Peyer's patch (tissue), 4 donors: ENCODE measurements at regions not wholly inside any gene's neighbourhood (a gene's known extent, or its start where the extent isn't known, plus 50 kb on each side); places are given as distances from the start of the nearest gene placed in this dataset.

Experiments
- POLR2A ChIP-seq, 2 donors: fragments of 450-650 bp; IDR thresholded peaks; one replicate each; pipeline ENCODE4 v1.5.1; 2017; ENCODE audit warnings: antibody characterized with exemption in 2 of 2, mild to moderate bottlenecking in 2 of 2, moderate library complexity in 2 of 2
- TF ChIP-seq, protein P1 (sequence below), 6 experiments: fragments of 450-650 bp in 4 of 6; fragments of 200-600 bp in 2 of 6; sonication (generic) in 1 of 6; IDR thresholded peaks; one replicate each; pipeline ENCODE4 v1.5.1; 2017 to 2019; ENCODE audit warnings: antibody characterized with exemption in 6 of 6, mild to moderate bottlenecking in 3 of 6, moderate library complexity in 1 of 6

DNA sequence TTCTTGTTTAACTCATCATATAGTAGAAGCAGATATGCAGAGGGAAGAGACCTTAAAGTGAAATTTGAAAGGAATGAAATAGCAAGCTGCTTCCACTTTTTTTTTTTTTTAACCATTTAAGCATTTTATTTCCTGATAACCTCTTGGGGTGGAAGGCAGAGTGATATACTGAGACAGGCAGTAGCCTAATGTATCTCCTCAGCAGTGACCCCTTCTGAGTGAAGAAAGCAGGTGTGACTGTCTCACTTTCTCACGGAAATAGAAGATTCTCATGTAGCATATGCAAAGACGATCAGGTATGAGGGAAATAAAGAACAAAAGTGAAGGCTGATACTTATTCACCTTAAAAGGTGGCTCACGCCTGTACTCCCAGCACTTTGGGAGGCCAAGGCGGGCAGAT, 187.1 kb upstream of the STXBP5 start:
- no peak for TF ChIP-seq POLR2A (IDR thresholded peaks at IDR 0.05)
- TF ChIP-seq, protein P1, sequence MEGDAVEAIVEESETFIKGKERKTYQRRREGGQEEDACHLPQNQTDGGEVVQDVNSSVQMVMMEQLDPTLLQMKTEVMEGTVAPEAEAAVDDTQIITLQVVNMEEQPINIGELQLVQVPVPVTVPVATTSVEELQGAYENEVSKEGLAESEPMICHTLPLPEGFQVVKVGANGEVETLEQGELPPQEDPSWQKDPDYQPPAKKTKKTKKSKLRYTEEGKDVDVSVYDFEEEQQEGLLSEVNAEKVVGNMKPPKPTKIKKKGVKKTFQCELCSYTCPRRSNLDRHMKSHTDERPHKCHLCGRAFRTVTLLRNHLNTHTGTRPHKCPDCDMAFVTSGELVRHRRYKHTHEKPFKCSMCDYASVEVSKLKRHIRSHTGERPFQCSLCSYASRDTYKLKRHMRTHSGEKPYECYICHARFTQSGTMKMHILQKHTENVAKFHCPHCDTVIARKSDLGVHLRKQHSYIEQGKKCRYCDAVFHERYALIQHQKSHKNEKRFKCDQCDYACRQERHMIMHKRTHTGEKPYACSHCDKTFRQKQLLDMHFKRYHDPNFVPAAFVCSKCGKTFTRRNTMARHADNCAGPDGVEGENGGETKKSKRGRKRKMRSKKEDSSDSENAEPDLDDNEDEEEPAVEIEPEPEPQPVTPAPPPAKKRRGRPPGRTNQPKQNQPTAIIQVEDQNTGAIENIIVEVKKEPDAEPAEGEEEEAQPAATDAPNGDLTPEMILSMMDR (IDR thresholded peaks at IDR 0.05) = no peak
